ENCODE measurements at regions not wholly inside any gene's neighbourhood (a gene's known extent, or its start where the extent isn't known, plus 50 kb on each side); places are given as distances from the start of the nearest gene placed in this dataset.

- TF ChIP-seq CTCF (IDR thresholded peaks at IDR 0.05; ENCODE audit: insufficient read depth, low read depth, low read length), result no peak
- TF ChIP-seq EZH2 (IDR thresholded peaks at IDR 0.05; ENCODE audit: insufficient read depth, low read length), result no peak
These were observed 115.7 kb upstream of the ZNF536 start for GRCh38 chr19:30256496-30256850.
